GM12872 (cell line): ENCODE measurements at regions not wholly inside any gene's neighbourhood (a gene's known extent, or its start where the extent isn't known, plus 50 kb on each side); places are given as distances from the start of the nearest gene placed in this dataset.

Experiments used
- TF ChIP-seq, protein P1 (sequence below): IDR thresholded peaks from 3 replicates; pipeline ENCODE4 v1.5.1; 2011; ENCODE audit warnings: low read depth, mild to moderate bottlenecking, low read length, moderate library complexity; ENCODE audit not compliant: insufficient read depth

GRCh38 chr10:107424628-107425027, 260.1 kb upstream of the SORCS1 start:
- TF ChIP-seq, protein P1, sequence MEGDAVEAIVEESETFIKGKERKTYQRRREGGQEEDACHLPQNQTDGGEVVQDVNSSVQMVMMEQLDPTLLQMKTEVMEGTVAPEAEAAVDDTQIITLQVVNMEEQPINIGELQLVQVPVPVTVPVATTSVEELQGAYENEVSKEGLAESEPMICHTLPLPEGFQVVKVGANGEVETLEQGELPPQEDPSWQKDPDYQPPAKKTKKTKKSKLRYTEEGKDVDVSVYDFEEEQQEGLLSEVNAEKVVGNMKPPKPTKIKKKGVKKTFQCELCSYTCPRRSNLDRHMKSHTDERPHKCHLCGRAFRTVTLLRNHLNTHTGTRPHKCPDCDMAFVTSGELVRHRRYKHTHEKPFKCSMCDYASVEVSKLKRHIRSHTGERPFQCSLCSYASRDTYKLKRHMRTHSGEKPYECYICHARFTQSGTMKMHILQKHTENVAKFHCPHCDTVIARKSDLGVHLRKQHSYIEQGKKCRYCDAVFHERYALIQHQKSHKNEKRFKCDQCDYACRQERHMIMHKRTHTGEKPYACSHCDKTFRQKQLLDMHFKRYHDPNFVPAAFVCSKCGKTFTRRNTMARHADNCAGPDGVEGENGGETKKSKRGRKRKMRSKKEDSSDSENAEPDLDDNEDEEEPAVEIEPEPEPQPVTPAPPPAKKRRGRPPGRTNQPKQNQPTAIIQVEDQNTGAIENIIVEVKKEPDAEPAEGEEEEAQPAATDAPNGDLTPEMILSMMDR: no peak

GRCh38 chr10:107423903-107424302, 259.4 kb upstream of the SORCS1 start:
- TF ChIP-seq, protein P1: no peak

- TF ChIP-seq, protein P1: no peak
Observed at GRCh38 chr10:107422681-107423080, 258.2 kb upstream of the SORCS1 start.

GRCh38 chr10:107420196-107420595, 255.7 kb upstream of the SORCS1 start:
- TF ChIP-seq, protein P1: no peak

- TF ChIP-seq, protein P1: no peak
Observed at GRCh38 chr10:107418085-107418806, 253.7 kb upstream of the SORCS1 start.

DNA sequence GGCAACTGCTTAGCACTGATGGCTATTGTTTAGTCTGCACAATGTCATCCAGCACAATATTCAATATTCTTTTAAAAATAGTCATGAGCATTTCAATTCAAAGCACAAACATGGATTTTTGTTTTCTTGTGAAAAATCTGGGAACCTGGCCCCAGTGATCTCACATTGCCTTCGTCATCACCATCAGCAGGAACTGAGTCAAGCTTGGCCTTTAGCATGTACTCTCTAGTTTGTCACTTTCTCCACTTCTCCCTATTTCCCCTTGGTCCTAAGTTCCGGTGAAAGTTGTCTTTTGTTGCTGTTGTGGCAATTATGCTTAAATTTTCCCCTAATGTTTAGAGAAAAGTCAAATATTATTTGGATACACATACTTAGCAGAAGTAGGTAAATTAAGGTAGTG, 252.9 kb upstream of the SORCS1 start:
- TF ChIP-seq, protein P1: no peak

DNA sequence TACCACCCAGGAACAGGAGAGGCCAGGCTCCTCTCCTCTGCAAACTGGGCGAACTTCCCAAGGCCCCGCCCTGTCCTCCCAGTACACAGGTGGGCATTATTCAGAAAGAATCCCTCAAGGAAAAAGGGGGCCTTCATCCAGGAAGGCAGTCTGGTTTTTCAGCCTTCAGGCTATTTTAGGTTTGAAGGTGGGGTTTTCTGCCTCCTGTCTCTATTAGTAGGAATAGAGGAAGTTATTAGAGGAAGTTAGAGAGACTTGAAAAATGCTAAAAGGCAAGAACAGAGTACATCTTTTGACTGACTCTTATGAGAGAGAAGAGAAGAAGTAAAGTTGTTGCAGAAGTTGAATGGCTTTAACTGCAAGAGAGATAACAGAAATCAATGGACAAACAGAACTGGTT, 250.9 kb upstream of the SORCS1 start:
- TF ChIP-seq, protein P1: no peak
